ENCODE measurements at regions not wholly inside any gene's neighbourhood (a gene's known extent, or its start where the extent isn't known, plus 50 kb on each side); places are given as distances from the start of the nearest gene placed in this dataset.

GRCh38 chr1:233543338-233544255 lies 70.3 kb upstream of the KCNK1 start (continued):
- no peak for TF ChIP-seq KAT2B (IDR thresholded peaks at IDR 0.05; ENCODE audit: low read depth, low read length)
- TF ChIP-seq HDAC2 (IDR thresholded peaks at IDR 0.05), result peak; percentile 88
- TF ChIP-seq CTBP1 (IDR thresholded peaks at IDR 0.05; ENCODE audit: borderline replicate concordance), result peak; percentile 97
- TF ChIP-seq MAFG (tag; conservative IDR thresholded peaks at IDR 0.05), result peak; percentile 42; the same call in 1 of the 2 replicates
- peak; percentile 79 for TF ChIP-seq HMBOX1 (IDR thresholded peaks at IDR 0.05)
- peak; percentile 98 for TF ChIP-seq ATF3 (IDR thresholded peaks at IDR 0.05)
- TF ChIP-seq ATF3 (CRISPR knock-in tag; conservative IDR thresholded peaks at IDR 0.05), result no peak
- no peak for TF ChIP-seq CEBPG (CRISPR knock-in tag; IDR thresholded peaks at IDR 0.05)
- no peak for TF ChIP-seq CEBPG (tag; conservative IDR thresholded peaks at IDR 0.05 in 1 of 2, IDR thresholded peaks at IDR 0.05 in 1 of 2)
- no peak for TF ChIP-seq SMAD2 (IDR thresholded peaks at IDR 0.05; ENCODE audit: low read depth, low read length)
- 0 out of 2 replicates have a peak, but pooled peaks have one; percentile 55 for TF ChIP-seq MAFK (IDR thresholded peaks at IDR 0.05; ENCODE audit: low read length)
- no peak for TF ChIP-seq ZNF146 (CRISPR knock-in tag; IDR thresholded peaks at IDR 0.05; ENCODE audit: unreplicated experiment)
- TF ChIP-seq ZNF384 (IDR thresholded peaks at IDR 0.05; ENCODE audit: low read depth, low read length), result 0 out of 2 replicates have a peak, but pooled peaks have one; percentile 29
- no peak for TF ChIP-seq ZNF512 (tag; IDR thresholded peaks at IDR 0.05)
- no peak for TF ChIP-seq OTX1 (CRISPR knock-in tag; IDR thresholded peaks at IDR 0.05)
- TF ChIP-seq ASH1L (IDR thresholded peaks at IDR 0.05; ENCODE audit: borderline replicate concordance, low read depth, partially characterized antibody), result no peak
- TF ChIP-seq JUN (IDR thresholded peaks at IDR 0.05; ENCODE audit: borderline replicate concordance, low read depth, low read length), result peak; percentile 99
- TF ChIP-seq JUN (CRISPR knock-in tag; IDR thresholded peaks at IDR 0.05; ENCODE audit: borderline replicate concordance), result no peak
- peak; percentile 59 for TF ChIP-seq SOX6 (IDR thresholded peaks at IDR 0.05)
- peak in 1 of 2 experiments; percentile 40; a peak in 1 of 3 replicates for TF ChIP-seq CBX3 (IDR thresholded peaks at IDR 0.05; ENCODE audit: borderline replicate concordance in 1 of 2, low read length in 2 of 2)
- peak; percentile 96 for TF ChIP-seq SMARCE1 (IDR thresholded peaks at IDR 0.05)
- TF ChIP-seq TBL1XR1 (IDR thresholded peaks at IDR 0.05; ENCODE audit: low read length in 2 of 2), result no peak
- TF ChIP-seq TCF3 (CRISPR knock-in tag; IDR thresholded peaks at IDR 0.05), result 0 out of 2 replicates have a peak, but pooled peaks have one; percentile 7
- no peak for TF ChIP-seq CCNT2 (IDR thresholded peaks at IDR 0.05; ENCODE audit: borderline replicate concordance, extremely low read depth, insufficient read length, low read depth, low read length)
- peak; percentile 58 for TF ChIP-seq ZNF263 (CRISPR knock-in tag; IDR thresholded peaks at IDR 0.05; ENCODE audit: borderline replicate concordance)
- peak; percentile 97 for TF ChIP-seq JUND (IDR thresholded peaks at IDR 0.05; ENCODE audit: borderline replicate concordance, low read depth, low read length)
- TF ChIP-seq JUND (tag; IDR thresholded peaks at IDR 0.05; ENCODE audit: borderline replicate concordance, low read depth, low read length), result peak; percentile 97
